GM12873 (cell line): ENCODE measurements at regions not wholly inside any gene's neighbourhood (a gene's known extent, or its start where the extent isn't known, plus 50 kb on each side); places are given as distances from the start of the nearest gene placed in this dataset.

ENCODE experiments used
- CTCF ChIP-seq: IDR thresholded peaks from 2 replicates; pipeline ENCODE4 v1.5.1; 2012; ENCODE audit warnings: low read depth, mild to moderate bottlenecking, moderate library complexity, low read length, control low read depth; ENCODE audit not compliant: insufficient read depth; ENCODE audit errors: missing control alignments

- no peak for TF ChIP-seq CTCF
These were observed 128.4 kb upstream of the AP1S2 start for GRCh38 chrX:15983034-15983433.

GRCh38 chrX:15977644-15978043, 123.0 kb upstream of the AP1S2 start:
- TF ChIP-seq CTCF, result no peak

GRCh38 chrX:15976396-15976795, 121.8 kb upstream of the AP1S2 start:
- no peak for TF ChIP-seq CTCF

- no peak for TF ChIP-seq CTCF
These were observed 119.3 kb upstream of the AP1S2 start for GRCh38 chrX:15973946-15974345.

- peak; percentile 84 for TF ChIP-seq CTCF
These were observed 118.7 kb upstream of the AP1S2 start for GRCh38 chrX:15973299-15973698.

- TF ChIP-seq CTCF, result no peak
These were observed 117.1 kb upstream of the AP1S2 start for GRCh38 chrX:15971696-15972095.

GRCh38 chrX:15963858-15964257, 109.2 kb upstream of the AP1S2 start:
- no peak for TF ChIP-seq CTCF
